Activated naive CD8-positive, alpha-beta T cell treated with anti-CD3 and anti-CD28 coated beads for 36 hours (primary cell): ENCODE measurements at regions not wholly inside any gene's neighbourhood (a gene's known extent, or its start where the extent isn't known, plus 50 kb on each side); places are given as distances from the start of the nearest gene placed in this dataset.

ENCODE experiments used
- DNase-seq: peaks from one replicate; pipeline ENCODE4 v3.0.0; 2021
- H3K27ac Mint-ChIP-seq: one replicate; pipeline ENCODE4 v1.8.0; 2022; ENCODE audit warnings: mild to moderate bottlenecking, moderate library complexity, mixed read lengths
- H3K27me3 Mint-ChIP-seq: one replicate; pipeline ENCODE4 v1.8.0; 2022; ENCODE audit warnings: mild to moderate bottlenecking, mixed read lengths
- H3K36me3 Mint-ChIP-seq: one replicate; pipeline ENCODE4 v1.8.0; 2021; ENCODE audit warnings: mild to moderate bottlenecking, mixed read lengths
- H3K4me1 Mint-ChIP-seq: one replicate; pipeline ENCODE4 v1.8.0; 2021; ENCODE audit warnings: mixed read lengths
- H3K4me3 Mint-ChIP-seq: one replicate; pipeline ENCODE4 v1.8.0; 2022; ENCODE audit warnings: mild to moderate bottlenecking, moderate library complexity, mixed read lengths
- H3K9me3 Mint-ChIP-seq: one replicate; pipeline ENCODE4 v1.8.0; 2022; ENCODE audit warnings: mixed read lengths

DNA sequence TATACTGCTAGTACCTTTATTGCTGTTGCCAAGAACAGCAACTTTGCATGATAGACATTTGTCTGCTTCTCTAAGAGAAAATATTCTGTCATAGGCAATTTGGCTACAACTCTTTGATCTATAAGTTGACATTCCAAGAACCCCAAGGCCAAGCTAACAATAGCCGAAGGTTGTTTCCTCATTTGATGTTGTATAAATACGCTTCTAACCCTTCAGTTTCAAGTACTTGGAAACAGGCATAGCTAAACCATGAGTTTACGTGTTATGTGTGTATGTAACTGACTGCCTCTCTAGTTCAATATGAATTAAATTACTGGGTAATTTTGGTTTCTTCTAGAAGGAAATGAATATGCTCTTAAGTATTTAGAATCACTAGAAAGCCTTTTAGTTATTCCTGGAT, 1034.0 kb downstream of the TLE4 start:
- Mint-ChIP-seq H3K4me3 (no peak overlapping the region), H3K9me3 (no peaks in the 10 kb centered on the region), H3K27ac (no peak overlapping the region), H3K4me1 (no peaks in the 10 kb centered on the region), H3K36me3 (no peaks in the 10 kb centered on the region), H3K27me3 (no peaks in the 10 kb centered on the region)
- no peak for DNase-seq

- Mint-ChIP-seq H3K27ac (no peak overlapping the region), H3K36me3 (no peaks in the 10 kb centered on the region), H3K27me3 (no peaks in the 10 kb centered on the region), H3K4me3 (no peak overlapping the region), H3K4me1 (no peaks in the 10 kb centered on the region), H3K9me3 (no peaks in the 10 kb centered on the region)
- no peak for DNase-seq
Observed at GRCh38 chr9:80605129-80605528, 1033.4 kb downstream of the TLE4 start.

DNA sequence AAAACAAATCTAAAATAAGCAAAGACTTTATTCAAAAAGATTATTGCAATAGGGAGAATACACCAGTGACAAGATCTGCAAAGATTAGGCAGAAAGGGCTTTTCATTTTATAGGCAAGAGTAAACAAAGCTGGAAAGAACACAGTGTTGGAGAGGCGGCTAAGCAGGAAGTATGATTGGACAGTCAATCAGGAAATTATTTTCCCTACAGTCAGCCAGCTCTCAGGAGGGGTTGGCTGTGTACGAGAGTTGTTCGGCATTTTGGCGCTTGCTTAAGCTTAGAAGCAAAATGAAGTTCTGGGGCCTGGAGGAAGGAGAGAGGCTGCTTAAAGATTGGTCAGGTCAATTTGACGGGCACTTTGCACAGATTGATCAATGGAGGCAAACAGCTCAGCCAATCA, 1030.5 kb downstream of the TLE4 start:
- Mint-ChIP-seq H3K9me3 (no peaks in the 10 kb centered on the region), H3K4me1 (no peaks in the 10 kb centered on the region), H3K36me3 (no peaks in the 10 kb centered on the region), H3K27ac (no peak overlapping the region), H3K27me3 (no peaks in the 10 kb centered on the region), H3K4me3 (no peak overlapping the region)
- no peak for DNase-seq

GRCh38 chr9:80596579-80596978, 1024.8 kb downstream of the TLE4 start:
- DNase-seq: no peak
- no peaks in the 10 kb centered on the region for H3K9me3 Mint-ChIP-seq
- H3K36me3 Mint-ChIP-seq: no peaks in the 10 kb centered on the region
- no peaks in the 10 kb centered on the region for H3K4me1 Mint-ChIP-seq
- no peaks in the 10 kb centered on the region for H3K27me3 Mint-ChIP-seq
- H3K4me3 Mint-ChIP-seq: no peak overlapping the region
- H3K27ac Mint-ChIP-seq: no peak overlapping the region

DNA sequence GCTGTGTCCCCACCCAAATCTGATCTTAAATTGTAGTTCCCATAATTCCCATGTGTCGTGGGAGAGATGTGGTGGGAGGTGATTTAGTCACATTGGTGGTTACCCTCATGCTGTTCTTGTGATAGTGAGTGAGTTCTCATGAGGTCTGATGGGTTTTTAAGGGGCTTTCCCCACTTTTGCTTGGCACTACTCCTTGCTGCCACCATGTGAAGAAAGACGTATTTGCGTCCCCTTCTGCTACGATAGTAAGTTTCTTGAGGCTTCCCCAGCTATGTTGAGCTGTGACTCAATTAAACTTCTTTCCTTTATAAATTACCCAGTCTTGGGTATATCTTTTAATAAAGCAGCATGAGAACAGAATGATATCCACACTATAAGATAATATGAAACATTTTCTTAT, 1023.4 kb downstream of the TLE4 start:
- Mint-ChIP-seq H3K36me3 (no peaks in the 10 kb centered on the region), H3K4me1 (no peaks in the 10 kb centered on the region), H3K27ac (no peak overlapping the region), H3K27me3 (no peaks in the 10 kb centered on the region), H3K9me3 (no peaks in the 10 kb centered on the region), H3K4me3 (no peak overlapping the region)
- no peak for DNase-seq

GRCh38 chr9:80592413-80592812, 1020.6 kb downstream of the TLE4 start:
- Mint-ChIP-seq H3K27ac (no peak overlapping the region), H3K4me3 (no peak overlapping the region), H3K36me3 (no peaks in the 10 kb centered on the region), H3K9me3 (no peaks in the 10 kb centered on the region), H3K27me3 (no peaks in the 10 kb centered on the region), H3K4me1 (no peaks in the 10 kb centered on the region)
- no peak for DNase-seq

GRCh38 chr9:80586786-80587330, 1015.1 kb downstream of the TLE4 start:
- Mint-ChIP-seq H3K4me1 (no peaks in the 10 kb centered on the region), H3K36me3 (no peaks in the 10 kb centered on the region), H3K27ac (no peak overlapping the region), H3K4me3 (no peak overlapping the region), H3K9me3 (peaks cover 1% of the 10 kb centered on the region), H3K27me3 (no peaks in the 10 kb centered on the region)
- no peak for DNase-seq

DNA sequence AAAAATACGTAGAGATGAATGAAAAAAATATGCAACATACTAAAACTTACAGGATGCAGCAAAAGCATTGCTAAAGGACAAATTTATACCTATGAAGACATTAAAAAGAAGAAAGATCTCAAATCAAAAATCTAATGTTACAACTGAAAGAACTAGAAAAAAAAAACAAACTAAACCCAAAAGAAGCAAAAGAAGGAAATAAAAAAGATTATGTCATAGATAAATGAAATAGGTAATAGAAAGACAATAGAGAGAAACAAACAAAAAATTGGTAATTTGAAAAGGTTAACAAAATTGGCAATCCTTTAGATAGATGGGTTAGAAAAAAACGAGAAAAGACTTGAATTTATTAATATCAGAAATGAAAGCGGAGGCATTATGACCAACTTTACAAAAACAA, 1000.2 kb downstream of the TLE4 start:
- Mint-ChIP-seq H3K4me1 (no peaks in the 10 kb centered on the region), H3K36me3 (no peaks in the 10 kb centered on the region), H3K4me3 (no peak overlapping the region), H3K27me3 (no peaks in the 10 kb centered on the region), H3K9me3 (peaks cover 34% of the 10 kb centered on the region), H3K27ac (no peak overlapping the region)
- DNase-seq: no peak

GRCh38 chr9:80569236-80569635, 997.5 kb downstream of the TLE4 start:
- Mint-ChIP-seq H3K27ac (no peak overlapping the region), H3K4me1 (no peaks in the 10 kb centered on the region), H3K36me3 (no peaks in the 10 kb centered on the region), H3K9me3 (peaks cover 24% of the 10 kb centered on the region), H3K4me3 (no peak overlapping the region), H3K27me3 (no peaks in the 10 kb centered on the region)
- DNase-seq: no peak

GRCh38 chr9:80561526-80561925, 989.8 kb downstream of the TLE4 start:
- Mint-ChIP-seq H3K27me3 (no peaks in the 10 kb centered on the region), H3K4me3 (no peak overlapping the region), H3K36me3 (no peaks in the 10 kb centered on the region), H3K27ac (no peak overlapping the region), H3K4me1 (no peaks in the 10 kb centered on the region), H3K9me3 (peaks cover 2% of the 10 kb centered on the region)
- no peak for DNase-seq

DNA sequence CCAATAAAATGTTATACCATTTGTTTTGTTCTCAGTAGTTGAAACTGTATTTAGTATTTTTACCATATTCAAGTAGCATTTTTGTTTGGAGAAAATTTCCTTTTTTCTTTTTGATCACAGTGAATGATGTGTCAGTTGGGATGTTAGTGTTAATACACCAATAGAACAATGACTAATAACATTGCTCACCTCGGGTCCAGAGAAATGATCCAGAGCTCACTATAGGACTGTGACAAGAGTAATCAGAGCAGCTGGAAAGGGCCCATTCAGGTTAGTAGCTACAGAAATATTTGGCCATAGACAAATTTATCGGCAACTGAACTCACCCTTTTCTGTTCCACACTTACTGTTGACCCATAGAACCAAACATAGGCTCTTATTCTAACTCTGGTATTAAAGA, 989.2 kb downstream of the TLE4 start:
- Mint-ChIP-seq H3K27ac (no peak overlapping the region), H3K4me3 (no peak overlapping the region)

GRCh38 chr9:80557256-80557655, 985.5 kb downstream of the TLE4 start:
- Mint-ChIP-seq H3K4me1 (no peaks in the 10 kb centered on the region), H3K27ac (no peak overlapping the region), H3K9me3 (no peaks in the 10 kb centered on the region), H3K4me3 (no peak overlapping the region), H3K27me3 (no peaks in the 10 kb centered on the region), H3K36me3 (no peaks in the 10 kb centered on the region)
- no peak for DNase-seq

More for the DNA sequence above, 989.2 kb downstream of the TLE4 start:
- H3K27me3 Mint-ChIP-seq: no peaks in the 10 kb centered on the region
- H3K9me3 Mint-ChIP-seq: peaks cover 2% of the 10 kb centered on the region
- H3K36me3 Mint-ChIP-seq: no peaks in the 10 kb centered on the region
- H3K4me1 Mint-ChIP-seq: no peaks in the 10 kb centered on the region
- no peak for DNase-seq

- Mint-ChIP-seq H3K36me3 (no peaks in the 10 kb centered on the region), H3K9me3 (no peaks in the 10 kb centered on the region), H3K4me1 (no peaks in the 10 kb centered on the region), H3K27me3 (no peaks in the 10 kb centered on the region), H3K4me3 (no peak overlapping the region), H3K27ac (no peak overlapping the region)
- DNase-seq: no peak
Observed at GRCh38 chr9:80556631-80557030, 984.9 kb downstream of the TLE4 start.

DNA sequence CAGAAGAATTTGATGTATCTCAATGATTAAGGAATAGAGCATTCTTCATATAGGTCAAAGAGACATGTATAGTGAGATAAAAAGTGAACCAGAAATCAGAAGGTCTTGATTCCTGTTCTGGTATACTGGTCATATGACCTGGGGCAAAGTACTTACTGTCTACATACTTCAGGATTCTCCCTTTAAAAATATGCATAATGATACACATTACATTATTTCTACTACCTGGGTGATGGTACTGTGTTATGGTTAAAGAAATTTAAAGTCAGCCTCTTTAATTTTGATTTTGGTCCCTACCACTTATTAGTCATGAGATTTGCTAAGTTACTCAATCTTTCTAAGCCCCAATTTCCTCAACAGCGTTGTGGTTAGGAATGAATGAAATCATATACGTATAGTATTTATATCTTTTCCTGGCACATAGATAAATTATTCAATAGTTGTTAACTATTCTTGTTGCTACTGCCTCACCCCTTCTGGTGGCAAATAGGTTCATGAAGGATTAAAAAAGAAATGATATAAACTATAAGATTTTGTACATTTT, 984.1 kb downstream of the TLE4 start:
- Mint-ChIP-seq H3K27me3 (no peaks in the 10 kb centered on the region), H3K27ac (no peak overlapping the region), H3K4me3 (no peak overlapping the region), H3K4me1 (no peaks in the 10 kb centered on the region), H3K9me3 (no peaks in the 10 kb centered on the region), H3K36me3 (no peaks in the 10 kb centered on the region)
- no peak for DNase-seq

- H3K9me3 Mint-ChIP-seq: no peaks in the 10 kb centered on the region
- H3K27ac Mint-ChIP-seq: no peak overlapping the region
- H3K4me3 Mint-ChIP-seq: no peak overlapping the region
- H3K27me3 Mint-ChIP-seq: no peaks in the 10 kb centered on the region
- no peaks in the 10 kb centered on the region for H3K36me3 Mint-ChIP-seq
- H3K4me1 Mint-ChIP-seq: no peaks in the 10 kb centered on the region
- DNase-seq: no peak
Observed at GRCh38 chr9:80554856-80555255, 983.1 kb downstream of the TLE4 start.

GRCh38 chr9:80554301-80554700, 982.5 kb downstream of the TLE4 start:
- Mint-ChIP-seq H3K27ac (no peak overlapping the region), H3K4me1 (no peaks in the 10 kb centered on the region), H3K36me3 (no peaks in the 10 kb centered on the region), H3K27me3 (no peaks in the 10 kb centered on the region), H3K4me3 (no peak overlapping the region), H3K9me3 (no peaks in the 10 kb centered on the region)
- DNase-seq: no peak
